ENCODE measurements at regions not wholly inside any gene's neighbourhood (a gene's known extent, or its start where the extent isn't known, plus 50 kb on each side); places are given as distances from the start of the nearest gene placed in this dataset.

GRCh38 chr1:199590708-199591107 lies 436.8 kb upstream of the NR5A2 start:
- TF ChIP-seq, protein P1, sequence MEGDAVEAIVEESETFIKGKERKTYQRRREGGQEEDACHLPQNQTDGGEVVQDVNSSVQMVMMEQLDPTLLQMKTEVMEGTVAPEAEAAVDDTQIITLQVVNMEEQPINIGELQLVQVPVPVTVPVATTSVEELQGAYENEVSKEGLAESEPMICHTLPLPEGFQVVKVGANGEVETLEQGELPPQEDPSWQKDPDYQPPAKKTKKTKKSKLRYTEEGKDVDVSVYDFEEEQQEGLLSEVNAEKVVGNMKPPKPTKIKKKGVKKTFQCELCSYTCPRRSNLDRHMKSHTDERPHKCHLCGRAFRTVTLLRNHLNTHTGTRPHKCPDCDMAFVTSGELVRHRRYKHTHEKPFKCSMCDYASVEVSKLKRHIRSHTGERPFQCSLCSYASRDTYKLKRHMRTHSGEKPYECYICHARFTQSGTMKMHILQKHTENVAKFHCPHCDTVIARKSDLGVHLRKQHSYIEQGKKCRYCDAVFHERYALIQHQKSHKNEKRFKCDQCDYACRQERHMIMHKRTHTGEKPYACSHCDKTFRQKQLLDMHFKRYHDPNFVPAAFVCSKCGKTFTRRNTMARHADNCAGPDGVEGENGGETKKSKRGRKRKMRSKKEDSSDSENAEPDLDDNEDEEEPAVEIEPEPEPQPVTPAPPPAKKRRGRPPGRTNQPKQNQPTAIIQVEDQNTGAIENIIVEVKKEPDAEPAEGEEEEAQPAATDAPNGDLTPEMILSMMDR (IDR thresholded peaks at IDR 0.05): no peak
- no peak for TF ChIP-seq POLR2A (IDR thresholded peaks at IDR 0.05)
